SK-N-SH (cell line): ENCODE measurements at regions not wholly inside any gene's neighbourhood (a gene's known extent, or its start where the extent isn't known, plus 50 kb on each side); places are given as distances from the start of the nearest gene placed in this dataset.
"Not testable (repeated sequence)": the region's sequence is repeated elsewhere in the genome, so short reads cannot be mapped to it uniquely, and the experiment has no call there.

ENCODE experiments used
- CTCF ChIA-PET: fragments of 300-600, 350-600 bp; formaldehyde crosslinking; extraction: SDS; loops from one replicate; lab custom pipeline; 2021; lab: Yijun Ruan, JAX
- POLR2A ChIA-PET: fragments of 350-600 bp; sonication (Branson Sonifier 250); formaldehyde crosslinking; extraction: SDS; loops from one replicate; lab custom pipeline; 2020; ENCODE audit warnings: antibody characterized with exemption, inconsistent platforms; lab: Yijun Ruan, JAX
- DNase-seq: peaks from one replicate; pipeline ENCODE4 v3.0.0; 2012
- H2AFZ ChIP-seq: fragments of 200-600 bp; sonication (generic); 2 replicates; pipeline ENCODE4 v1.8.1; 2016; ENCODE audit warnings: antibody characterized with exemption, mild to moderate bottlenecking, low read depth
- H3F3A ChIP-seq: fragments of 200-600 bp; sonication (generic); replicated peaks from 2 replicates; pipeline ENCODE3; 2016; ENCODE audit warnings: antibody characterized with exemption, mild to moderate bottlenecking; ENCODE audit not compliant: insufficient read depth
- H3K27ac ChIP-seq, 2 experiments: fragments of 200-500 bp in 1 of 2; fragments of 200-600 bp in 1 of 2; sonication (Bioruptor generic) in 1 of 2; sonication (generic), shearing (Covaris generic) in 1 of 2; 2 replicates each; pipeline versions ENCODE4 v1.5.1 to v1.6.1; 2014 to 2016; ENCODE audit warnings: low read depth in 2 of 2, inconsistent platforms in 1 of 2, low read length in 1 of 2, mild to moderate bottlenecking in 1 of 2, mixed read lengths in 1 of 2
- H3K27me3 ChIP-seq: fragments of 200-600 bp; sonication (generic), shearing (Covaris generic); 2 replicates; pipeline ENCODE4 v1.6.1; 2016; ENCODE audit warnings: mixed run types; ENCODE audit not compliant: insufficient read depth
- H3K36me3 ChIP-seq, 2 experiments: fragments of 200-500 bp in 1 of 2; fragments of 200-600 bp in 1 of 2; sonication (Bioruptor generic) in 1 of 2; sonication (generic) in 1 of 2; replicated peaks in 1 of 2; 2 replicates each; pipeline versions ENCODE3 to v1.5.1; 2014 to 2016; ENCODE audit warnings: low read length in 1 of 2, mild to moderate bottlenecking in 1 of 2; ENCODE audit not compliant: insufficient read depth in 2 of 2, control insufficient read depth in 1 of 2
- H3K4me1 ChIP-seq, 2 experiments: fragments of 200-500 bp in 1 of 2; fragments of 200-600 bp in 1 of 2; sonication (Bioruptor generic) in 1 of 2; sonication (generic), shearing (Covaris generic) in 1 of 2; 2 replicates each; pipeline versions ENCODE4 v1.5.1 to v1.6.1; 2014 to 2016; ENCODE audit warnings: low read depth in 1 of 2, low read length in 1 of 2, mixed run types in 1 of 2; ENCODE audit not compliant: insufficient read depth in 2 of 2, control insufficient read depth in 1 of 2
- H3K4me2 ChIP-seq: fragments of 200-600 bp; sonication (generic), shearing (Covaris generic); 2 replicates; pipeline ENCODE4 v1.6.1; 2017; ENCODE audit warnings: mixed run types
- H3K4me3 ChIP-seq, 2 experiments: fragments of 200-500 bp in 1 of 2; fragments of 200-600 bp in 1 of 2; sonication (Bioruptor generic) in 1 of 2; sonication (generic), shearing (Covaris generic) in 1 of 2; 2 replicates each; pipeline versions ENCODE4 v1.5.1 to v1.8.1; 2014 to 2016; ENCODE audit warnings: low read depth in 2 of 2, inconsistent platforms in 1 of 2, low read length in 1 of 2, mild to moderate bottlenecking in 1 of 2, mixed read lengths in 1 of 2, moderate library complexity in 1 of 2
- H3K79me2 ChIP-seq: fragments of 200-600 bp; sonication (generic); 2 replicates; pipeline ENCODE4 v1.8.1; 2017; ENCODE audit warnings: mild to moderate bottlenecking; ENCODE audit not compliant: insufficient read depth
- H3K9ac ChIP-seq: fragments of 200-600 bp; sonication (generic); 2 replicates; pipeline ENCODE4 v1.6.1; 2017; ENCODE audit warnings: mixed run types
- H3K9me2 ChIP-seq: fragments of 200-600 bp; sonication (generic); 2 replicates; pipeline ENCODE4 v1.6.1; 2017; ENCODE audit warnings: mixed run types
- H3K9me3 ChIP-seq: fragments of 200-600 bp; sonication (generic); 2 replicates; pipeline ENCODE4 v1.6.1; 2017; ENCODE audit warnings: mixed run types, mild to moderate bottlenecking, moderate library complexity
- H4K20me1 ChIP-seq: fragments of 200-600 bp; sonication (generic); 2 replicates; pipeline ENCODE4 v1.6.1; 2017; ENCODE audit warnings: mild to moderate bottlenecking, mixed run types; ENCODE audit not compliant: insufficient read depth
- CHD2 ChIP-seq: fragments of 150-350 bp; IDR thresholded peaks from 2 replicates; pipeline ENCODE4 v1.6.1; 2018; ENCODE audit warnings: low read length; ENCODE audit not compliant: partially characterized antibody
- EP300 ChIP-seq, 2 experiments: IDR thresholded peaks; 2 replicates each; pipeline versions ENCODE4 v1.4.0 to v1.6.1; 2012; ENCODE audit warnings: borderline replicate concordance in 1 of 2, low read depth in 1 of 2, low read length in 1 of 2
- FOSL2 ChIP-seq: IDR thresholded peaks from 2 replicates; pipeline ENCODE4 v1.4.0; 2012; ENCODE audit warnings: low read depth, mild to moderate bottlenecking, moderate library complexity, borderline replicate concordance
- FOXJ3 ChIP-seq: sonication (generic); formaldehyde crosslinking; IDR thresholded peaks from 2 replicates; pipeline ENCODE4 v1.5.1; 2020; ENCODE audit warnings: mild to moderate bottlenecking, missing genetic modification reagents
- GABPA ChIP-seq: IDR thresholded peaks from 2 replicates; pipeline ENCODE4 v1.4.0; 2012; ENCODE audit warnings: low read depth, mild to moderate bottlenecking
- NFIC ChIP-seq: IDR thresholded peaks from 2 replicates; pipeline ENCODE4 v1.4.0; 2012; ENCODE audit warnings: borderline replicate concordance
- POLR2AphosphoS5 ChIP-seq: IDR thresholded peaks from 2 replicates; pipeline ENCODE4 v1.6.1; 2012; ENCODE audit warnings: low read depth, low read length
- RXRA ChIP-seq: IDR thresholded peaks from 2 replicates; pipeline ENCODE4 v1.4.0; 2012; ENCODE audit warnings: low read depth, mild to moderate bottlenecking, borderline replicate concordance
- SIN3A ChIP-seq: IDR thresholded peaks from 2 replicates; pipeline ENCODE4 v1.6.1; 2012; ENCODE audit warnings: low read depth, mild to moderate bottlenecking, low read length, moderate library complexity, borderline replicate concordance
- TAF1 ChIP-seq: IDR thresholded peaks from 2 replicates; pipeline ENCODE4 v1.6.1; 2012; ENCODE audit warnings: low read depth, mild to moderate bottlenecking, low read length, moderate library complexity, borderline replicate concordance
- TCF12 ChIP-seq: IDR thresholded peaks from 2 replicates; pipeline ENCODE4 v1.4.0; 2012
- WGBS: methylation state at CpG from one replicate; pipeline ENCODE4 v1.1.6; 2017; ENCODE audit warnings: low lambda C conversion rate; 5-methylcytosine and 5-hydroxymethylcytosine counted together
- TF ChIP-seq, protein P1 (sequence below): fragments of 150-350 bp; IDR thresholded peaks from 2 replicates; pipeline ENCODE4 v1.6.1; 2016; ENCODE audit warnings: mild to moderate bottlenecking, low read depth, low read length
- TF ChIP-seq, protein P2 (sequence below): IDR thresholded peaks from 2 replicates; pipeline ENCODE4 v1.4.0; 2012; ENCODE audit warnings: low read depth, borderline replicate concordance
- TF ChIP-seq, protein P3 (sequence below): IDR thresholded peaks from 2 replicates; pipeline ENCODE4 v1.4.0; 2012; ENCODE audit warnings: low read depth

DNA sequence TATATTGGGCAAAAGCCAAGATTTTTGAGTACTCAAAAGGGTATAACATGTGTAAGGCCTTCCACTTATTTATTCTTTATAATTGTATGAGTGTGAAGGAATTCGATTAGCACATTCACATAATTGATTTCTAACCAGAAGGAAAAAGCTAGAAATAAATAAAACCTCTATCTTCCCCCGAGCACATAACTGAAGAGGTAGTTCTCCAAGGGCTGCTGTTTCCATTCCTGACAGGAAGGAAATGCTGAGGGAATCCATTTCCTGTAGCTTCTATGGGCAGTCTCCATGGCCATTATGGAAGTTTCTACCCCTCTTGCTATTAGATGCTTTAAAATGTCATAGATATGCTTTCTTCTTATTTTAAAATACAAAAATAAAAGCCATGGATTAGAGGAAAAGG lies 70.5 kb upstream of the ABCB5 start:
- Histone ChIP-seq H3K36me3 (no peaks in the 10 kb centered on the region), H3K9me3 (no peaks in the 10 kb centered on the region), H4K20me1 (no peaks in the 10 kb centered on the region), H3K4me2 (no peak overlapping the region), H3K4me1 (peaks cover 0 to 21% of the 10 kb centered on the region in 2 experiments; a peak in 2 of 4 replicates), H3K9me2 (no peaks in the 10 kb centered on the region), H3F3A (no peaks in the 10 kb centered on the region), H3K79me2 (no peaks in the 10 kb centered on the region), H3K27me3 (no peaks in the 10 kb centered on the region), H3K27ac (0 out of 4 replicates have a peak overlapping the region, but pooled peaks of 1 of the 2 experiments have one; percentile 43), H3K4me3 (no peak overlapping the region), H3K9ac (no peak overlapping the region), H2AFZ (no peak overlapping the region)
- POLR2A ChIA-PET, result no interaction called here
- TF ChIP-seq POLR2AphosphoS5 (no peak), TAF1 (no peak), RXRA (no peak), FOSL2 (no peak), TCF12 (no peak), EP300 (IDR thresholded peaks at IDR 0.05; ENCODE audit: borderline replicate concordance in 1 of 2, low read depth in 1 of 2, low read length in 1 of 2) (no peak), NFIC (no peak), GABPA (no peak), FOXJ3 (CRISPR knock-in tag) (no peak), CHD2 (no peak), SIN3A (no peak)
- TF ChIP-seq, protein P1, sequence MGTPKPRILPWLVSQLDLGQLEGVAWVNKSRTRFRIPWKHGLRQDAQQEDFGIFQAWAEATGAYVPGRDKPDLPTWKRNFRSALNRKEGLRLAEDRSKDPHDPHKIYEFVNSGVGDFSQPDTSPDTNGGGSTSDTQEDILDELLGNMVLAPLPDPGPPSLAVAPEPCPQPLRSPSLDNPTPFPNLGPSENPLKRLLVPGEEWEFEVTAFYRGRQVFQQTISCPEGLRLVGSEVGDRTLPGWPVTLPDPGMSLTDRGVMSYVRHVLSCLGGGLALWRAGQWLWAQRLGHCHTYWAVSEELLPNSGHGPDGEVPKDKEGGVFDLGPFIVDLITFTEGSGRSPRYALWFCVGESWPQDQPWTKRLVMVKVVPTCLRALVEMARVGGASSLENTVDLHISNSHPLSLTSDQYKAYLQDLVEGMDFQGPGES, result no peak
- TF ChIP-seq, protein P2, sequence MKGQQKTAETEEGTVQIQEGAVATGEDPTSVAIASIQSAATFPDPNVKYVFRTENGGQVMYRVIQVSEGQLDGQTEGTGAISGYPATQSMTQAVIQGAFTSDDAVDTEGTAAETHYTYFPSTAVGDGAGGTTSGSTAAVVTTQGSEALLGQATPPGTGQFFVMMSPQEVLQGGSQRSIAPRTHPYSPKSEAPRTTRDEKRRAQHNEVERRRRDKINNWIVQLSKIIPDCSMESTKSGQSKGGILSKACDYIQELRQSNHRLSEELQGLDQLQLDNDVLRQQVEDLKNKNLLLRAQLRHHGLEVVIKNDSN, result no peak
- TF ChIP-seq, protein P3, sequence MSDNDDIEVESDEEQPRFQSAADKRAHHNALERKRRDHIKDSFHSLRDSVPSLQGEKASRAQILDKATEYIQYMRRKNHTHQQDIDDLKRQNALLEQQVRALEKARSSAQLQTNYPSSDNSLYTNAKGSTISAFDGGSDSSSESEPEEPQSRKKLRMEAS, result no peak
- 40% methylated on average over 2 of the region's 2 CpGs for WGBS
- no peak for DNase-seq
- CTCF ChIA-PET, result interaction anchor here (1.6 to 2.8 kb wide), 3 partner anchors 12 to 53 kb away, joined by 7 to 8 read pairs (median 8); no protein-coding TSS in a partner anchor

DNA sequence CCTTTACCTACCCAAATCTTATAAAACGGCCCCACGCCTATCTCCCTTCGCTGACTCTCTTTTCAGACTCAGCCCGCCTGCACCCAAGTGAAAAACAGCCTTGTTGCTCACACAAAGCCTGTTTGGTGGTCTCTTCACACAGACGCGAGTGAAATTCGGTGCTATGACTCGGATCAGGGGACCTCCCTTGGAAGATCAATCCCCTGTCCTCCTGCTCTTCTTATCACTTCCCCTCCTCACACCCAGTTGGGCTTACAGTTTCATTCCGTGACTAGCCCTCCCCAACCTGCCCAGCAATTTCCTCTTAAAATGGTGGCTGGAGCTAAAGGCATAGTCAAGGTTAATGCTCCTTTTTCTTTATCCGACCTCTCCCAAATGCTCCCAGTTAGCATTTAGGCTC lies 68.5 kb upstream of the ABCB5 start:
- H4K20me1 ChIP-seq, H3K9me2 ChIP-seq, POLR2A ChIA-PET, H3F3A ChIP-seq, H3K4me2 ChIP-seq, H3K9me3 ChIP-seq, H3K9ac ChIP-seq, H3K79me2 ChIP-seq, H3K27ac ChIP-seq, H3K36me3 ChIP-seq, H2AFZ ChIP-seq, H3K4me3 ChIP-seq, H3K27me3 ChIP-seq, DNase-seq: not testable (repeated sequence)
- CTCF ChIA-PET, result interaction anchor here (0.6 to 1.6 kb wide), 2 partner anchors 11 to 12 kb away, joined by 3 to 4 read pairs; no protein-coding TSS in a partner anchor
- H3K4me1 ChIP-seq, result peaks cover 0 to 21% of the 10 kb centered on the region in 2 experiments; a peak in 2 of 4 replicates
- 71% methylated on average over 10 of the region's 10 CpGs for WGBS
